GM23338 (cell line): ENCODE measurements at regions not wholly inside any gene's neighbourhood (a gene's known extent, or its start where the extent isn't known, plus 50 kb on each side); places are given as distances from the start of the nearest gene placed in this dataset.

Experiments
- CREB1 ChIP-seq: fragments of 250-450 bp; sonication (Bioruptor Pico); IDR thresholded peaks from 2 replicates; pipeline ENCODE4 v1.5.0; 2020; ENCODE audit warnings: low read depth, mild to moderate bottlenecking, moderate library complexity
- ETS1 ChIP-seq: IDR thresholded peaks from 2 replicates; pipeline ENCODE4 v1.6.1; 2016; ENCODE audit warnings: antibody characterized with exemption
- EZH2 ChIP-seq: fragments of 200-600 bp; sonication (generic); IDR thresholded peaks from one replicate; pipeline ENCODE4 v1.8.0; 2017; ENCODE audit warnings: antibody characterized with exemption, mild to moderate bottlenecking, low read depth; ENCODE audit not compliant: unreplicated experiment
- JUNB ChIP-seq: IDR thresholded peaks from one replicate; pipeline ENCODE4 v1.6.1; 2016; ENCODE audit warnings: antibody characterized with exemption; ENCODE audit not compliant: unreplicated experiment
- POLR2AphosphoS5 ChIP-seq: IDR thresholded peaks from 2 replicates; pipeline ENCODE4 v1.6.1; 2016; ENCODE audit warnings: antibody characterized with exemption, low read depth
- STAT1 ChIP-seq: IDR thresholded peaks from one replicate; pipeline ENCODE4 v1.6.1; 2016; ENCODE audit warnings: antibody characterized with exemption; ENCODE audit not compliant: unreplicated experiment
- ZNF114 ChIP-seq: fragments of 250-450 bp; sonication (Bioruptor Pico); IDR thresholded peaks from 2 replicates; pipeline ENCODE4 v1.5.0; 2020; ENCODE audit warnings: mild to moderate bottlenecking, moderate library complexity
- ZNF462 ChIP-seq: fragments of 250-450 bp; sonication (Bioruptor Pico); IDR thresholded peaks from 2 replicates; pipeline ENCODE4 v1.5.0; 2020; ENCODE audit warnings: mild to moderate bottlenecking, moderate library complexity
- TF ChIP-seq, protein P1 (sequence below), 2 experiments: fragments of 200-600 bp in 1 of 2; sonication (generic) in 1 of 2; conservative IDR thresholded peaks; 2 replicates each; pipeline versions ENCODE4 v1.5.1 to v1.6.1; 2016 to 2017; ENCODE audit warnings: antibody characterized with exemption in 2 of 2, low read depth in 2 of 2, mild to moderate bottlenecking in 2 of 2, moderate library complexity in 1 of 2
- TF ChIP-seq, protein P2 (sequence below): IDR thresholded peaks from one replicate; pipeline ENCODE4 v1.6.1; 2018; ENCODE audit warnings: antibody characterized with exemption; ENCODE audit not compliant: unreplicated experiment

- TF ChIP-seq, protein P1, sequence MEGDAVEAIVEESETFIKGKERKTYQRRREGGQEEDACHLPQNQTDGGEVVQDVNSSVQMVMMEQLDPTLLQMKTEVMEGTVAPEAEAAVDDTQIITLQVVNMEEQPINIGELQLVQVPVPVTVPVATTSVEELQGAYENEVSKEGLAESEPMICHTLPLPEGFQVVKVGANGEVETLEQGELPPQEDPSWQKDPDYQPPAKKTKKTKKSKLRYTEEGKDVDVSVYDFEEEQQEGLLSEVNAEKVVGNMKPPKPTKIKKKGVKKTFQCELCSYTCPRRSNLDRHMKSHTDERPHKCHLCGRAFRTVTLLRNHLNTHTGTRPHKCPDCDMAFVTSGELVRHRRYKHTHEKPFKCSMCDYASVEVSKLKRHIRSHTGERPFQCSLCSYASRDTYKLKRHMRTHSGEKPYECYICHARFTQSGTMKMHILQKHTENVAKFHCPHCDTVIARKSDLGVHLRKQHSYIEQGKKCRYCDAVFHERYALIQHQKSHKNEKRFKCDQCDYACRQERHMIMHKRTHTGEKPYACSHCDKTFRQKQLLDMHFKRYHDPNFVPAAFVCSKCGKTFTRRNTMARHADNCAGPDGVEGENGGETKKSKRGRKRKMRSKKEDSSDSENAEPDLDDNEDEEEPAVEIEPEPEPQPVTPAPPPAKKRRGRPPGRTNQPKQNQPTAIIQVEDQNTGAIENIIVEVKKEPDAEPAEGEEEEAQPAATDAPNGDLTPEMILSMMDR (conservative IDR thresholded peaks at IDR 0.05; ENCODE audit: low read depth in 2 of 2): no peak
- no peak for TF ChIP-seq EZH2
- TF ChIP-seq POLR2AphosphoS5: no peak
- TF ChIP-seq ETS1: no peak
- no peak for TF ChIP-seq STAT1
- TF ChIP-seq JUNB: no peak
- TF ChIP-seq CREB1 (CRISPR knock-in tag): no peak
- TF ChIP-seq, protein P2, sequence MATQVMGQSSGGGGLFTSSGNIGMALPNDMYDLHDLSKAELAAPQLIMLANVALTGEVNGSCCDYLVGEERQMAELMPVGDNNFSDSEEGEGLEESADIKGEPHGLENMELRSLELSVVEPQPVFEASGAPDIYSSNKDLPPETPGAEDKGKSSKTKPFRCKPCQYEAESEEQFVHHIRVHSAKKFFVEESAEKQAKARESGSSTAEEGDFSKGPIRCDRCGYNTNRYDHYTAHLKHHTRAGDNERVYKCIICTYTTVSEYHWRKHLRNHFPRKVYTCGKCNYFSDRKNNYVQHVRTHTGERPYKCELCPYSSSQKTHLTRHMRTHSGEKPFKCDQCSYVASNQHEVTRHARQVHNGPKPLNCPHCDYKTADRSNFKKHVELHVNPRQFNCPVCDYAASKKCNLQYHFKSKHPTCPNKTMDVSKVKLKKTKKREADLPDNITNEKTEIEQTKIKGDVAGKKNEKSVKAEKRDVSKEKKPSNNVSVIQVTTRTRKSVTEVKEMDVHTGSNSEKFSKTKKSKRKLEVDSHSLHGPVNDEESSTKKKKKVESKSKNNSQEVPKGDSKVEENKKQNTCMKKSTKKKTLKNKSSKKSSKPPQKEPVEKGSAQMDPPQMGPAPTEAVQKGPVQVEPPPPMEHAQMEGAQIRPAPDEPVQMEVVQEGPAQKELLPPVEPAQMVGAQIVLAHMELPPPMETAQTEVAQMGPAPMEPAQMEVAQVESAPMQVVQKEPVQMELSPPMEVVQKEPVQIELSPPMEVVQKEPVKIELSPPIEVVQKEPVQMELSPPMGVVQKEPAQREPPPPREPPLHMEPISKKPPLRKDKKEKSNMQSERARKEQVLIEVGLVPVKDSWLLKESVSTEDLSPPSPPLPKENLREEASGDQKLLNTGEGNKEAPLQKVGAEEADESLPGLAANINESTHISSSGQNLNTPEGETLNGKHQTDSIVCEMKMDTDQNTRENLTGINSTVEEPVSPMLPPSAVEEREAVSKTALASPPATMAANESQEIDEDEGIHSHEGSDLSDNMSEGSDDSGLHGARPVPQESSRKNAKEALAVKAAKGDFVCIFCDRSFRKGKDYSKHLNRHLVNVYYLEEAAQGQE: no peak
- TF ChIP-seq ZNF462 (CRISPR knock-in tag): no peak
- no peak for TF ChIP-seq ZNF114 (CRISPR knock-in tag)
Observed at GRCh38 chr2:45112750-45113149, 103.5 kb upstream of the SIX2 start.
